IMR-90 (cell line): ENCODE measurements at regions not wholly inside any gene's neighbourhood (a gene's known extent, or its start where the extent isn't known, plus 50 kb on each side); places are given as distances from the start of the nearest gene placed in this dataset.
A peak's percentile ranks its signal among the peaks of the same experiment; 100 is the strongest.

ENCODE experiments used
- ATAC-seq: fragments of 200-7000 bp; cut with Tn5 transposase; 2 replicates; pipeline ENCODE4 v1.9.1; 2020; ENCODE audit warnings: low read depth, mild to moderate bottlenecking, moderate library complexity
- BruUV-seq: library from RNA; stranded (reverse); fragments of 400-500 nt; replicated peaks from 2 replicates; lab custom pipeline; 2021; lab: Mats Ljungman, UMichigan
- CTCF ChIA-PET: fragments of 300-600 bp; formaldehyde crosslinking; extraction: SDS; loops from one replicate; lab custom pipeline; 2021; ENCODE audit warnings: antibody characterized with exemption; lab: Yijun Ruan, JAX
- POLR2A ChIA-PET: fragments of 300-600 bp; sonication (Branson Sonifier 250); formaldehyde crosslinking; loops from one replicate; lab custom pipeline; 2022; ENCODE audit warnings: antibody characterized with exemption; ENCODE audit not compliant: unreplicated experiment; lab: Charles Lee
- DNase-seq: peaks from one replicate; pipeline ENCODE4 v3.0.0; 2013
- H2AFZ ChIP-seq: replicated peaks from 2 replicates; pipeline ENCODE3; 2013; ENCODE audit warnings: low read length, mild to moderate bottlenecking; ENCODE audit not compliant: poor library complexity
- H2AK5ac ChIP-seq: 2 replicates; pipeline ENCODE4 v1.6.1; 2013; ENCODE audit warnings: low read depth, low read length, inconsistent platforms
- H2AK9ac ChIP-seq: replicated peaks from 2 replicates; pipeline ENCODE3; 2013; ENCODE audit warnings: mild to moderate bottlenecking, low read depth, low read length, moderate library complexity; ENCODE audit not compliant: poor library complexity
- H2BK120ac ChIP-seq: 2 replicates; pipeline ENCODE4 v1.6.1; 2013; ENCODE audit warnings: low read depth, low read length, inconsistent platforms
- H2BK15ac ChIP-seq: 3 replicates; pipeline ENCODE4 v1.6.1; 2013; ENCODE audit warnings: low read depth, low read length, inconsistent platforms
- H2BK20ac ChIP-seq: 2 replicates; pipeline ENCODE4 v1.6.1; 2013; ENCODE audit warnings: low read depth, mild to moderate bottlenecking, inconsistent platforms, low read length, moderate library complexity
- H2BK5ac ChIP-seq: 2 replicates; pipeline ENCODE4 v1.6.1; 2013; ENCODE audit warnings: mild to moderate bottlenecking, low read depth, low read length, inconsistent platforms; ENCODE audit not compliant: poor library complexity, severe bottlenecking
- H3K14ac ChIP-seq: replicated peaks from 2 replicates; pipeline ENCODE4 v1.6.1; 2013; ENCODE audit warnings: low read depth, low read length, inconsistent platforms
- H3K18ac ChIP-seq: 2 replicates; pipeline ENCODE4 v1.6.1; 2013; ENCODE audit warnings: low read depth, low read length, control low read depth
- H3K23ac ChIP-seq: 2 replicates; pipeline ENCODE4 v1.6.1; 2013; ENCODE audit warnings: low read depth, low read length, inconsistent platforms
- H3K27ac ChIP-seq: 2 replicates; pipeline ENCODE4 v1.5.1; 2013; ENCODE audit warnings: mild to moderate bottlenecking, control low read depth, low read length; ENCODE audit not compliant: insufficient read depth
- H3K27me3 ChIP-seq: 2 replicates; pipeline ENCODE4 v1.6.1; 2013; ENCODE audit warnings: low read length; ENCODE audit not compliant: control insufficient read depth, insufficient read depth
- H3K36me3 ChIP-seq: 2 replicates; pipeline ENCODE4 v1.6.1; 2013; ENCODE audit warnings: low read length, mixed read lengths; ENCODE audit not compliant: control insufficient read depth, insufficient read depth
- H3K4ac ChIP-seq: 2 replicates; pipeline ENCODE4 v1.6.1; 2013; ENCODE audit warnings: low read depth, low read length, inconsistent platforms
- H3K4me1 ChIP-seq: 2 replicates; pipeline ENCODE4 v1.6.1; 2013; ENCODE audit warnings: low read length, mixed read lengths; ENCODE audit not compliant: control insufficient read depth, insufficient read depth
- H3K4me2 ChIP-seq: 2 replicates; pipeline ENCODE4 v1.6.1; 2013; ENCODE audit warnings: low read depth, mild to moderate bottlenecking, control low read depth, low read length, moderate library complexity
- H3K4me3 ChIP-seq: 2 replicates; pipeline ENCODE4 v1.5.1; 2013; ENCODE audit warnings: low read depth, mild to moderate bottlenecking, control low read depth, low read length, moderate library complexity; ENCODE audit not compliant: insufficient read depth
- H3K56ac ChIP-seq: 2 replicates; pipeline ENCODE4 v1.6.1; 2013; ENCODE audit warnings: low read length, inconsistent platforms; ENCODE audit not compliant: insufficient read depth; ENCODE audit errors: extremely low read depth
- H3K79me1 ChIP-seq, 2 experiments: 2 replicates each; pipeline ENCODE4 v1.6.1; 2013; ENCODE audit warnings: low read length in 2 of 2, inconsistent platforms in 1 of 2, low read depth in 1 of 2
- H3K9ac ChIP-seq: 2 replicates; pipeline ENCODE4 v1.6.1; 2013; ENCODE audit warnings: low read depth, low read length, control low read depth
- H3K9me1 ChIP-seq: 2 replicates; pipeline ENCODE4 v1.6.1; 2013; ENCODE audit warnings: low read length, inconsistent platforms; ENCODE audit not compliant: insufficient read depth
- H3K9me3 ChIP-seq: 2 replicates; pipeline ENCODE4 v1.6.1; 2013; ENCODE audit warnings: low read length; ENCODE audit not compliant: control insufficient read depth, insufficient read depth
- H4K20me1 ChIP-seq: 2 replicates; pipeline ENCODE4 v1.6.1; 2013; ENCODE audit warnings: low read length, inconsistent platforms; ENCODE audit not compliant: insufficient read depth
- H4K5ac ChIP-seq: 2 replicates; pipeline ENCODE4 v1.6.1; 2013; ENCODE audit warnings: mild to moderate bottlenecking, low read depth, low read length, control low read depth
- H4K8ac ChIP-seq, 2 experiments: 2 replicates each; pipeline ENCODE4 v1.6.1; 2013; ENCODE audit warnings: low read depth in 2 of 2, low read length in 2 of 2, control low read depth in 1 of 2, inconsistent platforms in 1 of 2
- H4K91ac ChIP-seq: 2 replicates; pipeline ENCODE4 v1.6.1; 2013; ENCODE audit warnings: low read depth, low read length, inconsistent platforms; ENCODE audit not compliant: insufficient read depth
- CEBPB ChIP-seq: IDR thresholded peaks from 2 replicates; pipeline ENCODE4 v1.6.1; 2012; ENCODE audit warnings: low read depth, low read length, improper control_type of control experiment
- ELK1 ChIP-seq: fragments of 150-350 bp; IDR thresholded peaks from 2 replicates; pipeline ENCODE4 v1.6.1; 2016; ENCODE audit warnings: low read depth, mild to moderate bottlenecking, low read length, moderate library complexity, borderline replicate concordance
- RAD21 ChIP-seq: IDR thresholded peaks from 2 replicates; pipeline ENCODE4 v1.6.1; 2012; ENCODE audit warnings: low read length, improper control_type of control experiment
- RCOR1 ChIP-seq: IDR thresholded peaks from 2 replicates; pipeline ENCODE4 v1.6.1; 2012; ENCODE audit warnings: mild to moderate bottlenecking, low read length, improper control_type of control experiment; ENCODE audit not compliant: insufficient replicate concordance
- RFX5 ChIP-seq: IDR thresholded peaks from 2 replicates; pipeline ENCODE4 v1.8.0; 2012; ENCODE audit warnings: low read depth, mild to moderate bottlenecking, low read length, moderate library complexity
- dilution Hi-C: fragments of 300-500 bp; cut with HindIII; formaldehyde crosslinking; loops from one replicate; pipeline ENCODE4 v1.14.3; 2018; ENCODE audit warnings: low sequenced_read_pairs; ENCODE audit not compliant: unreplicated experiment
- in situ Hi-C: fragments of 300-500 bp; cut with MboI; formaldehyde crosslinking; loops from 3 replicates; pipeline ENCODE4 v1.14.3; 2019; ENCODE audit warnings: low sequenced_read_pairs, inconsistent platforms, mixed read lengths
- intact Hi-C: fragments of 100-400 bp; cut with micrococcal nuclease; formaldehyde crosslinking; loops from 2 replicates; pipeline ENCODE4 v1.10.0; 2022

GRCh38 chr12:89882050-89882449 is 173.4 kb upstream of the ATP2B1 start:
- H3K9me3 ChIP-seq = no peaks in the 10 kb centered on the region
- no peak overlapping the region for H3K4ac ChIP-seq
- H3K79me1 ChIP-seq = no peaks in the 10 kb centered on the region
- no peak overlapping the region for H3K23ac ChIP-seq
- DNase-seq = peak; percentile 89
- H3K27ac ChIP-seq = 0 out of 2 replicates have a peak overlapping the region, but pooled peaks have one; percentile 40
- ChIA-PET CTCF (interaction anchor here (0.7 kb wide), 1 partner anchor 131 kb away, joined by 4 read pairs; no protein-coding TSS in a partner anchor), POLR2A (no interaction called here)
- H2BK15ac ChIP-seq = no peak overlapping the region
- peak; percentile 72 for ATAC-seq
- no peak overlapping the region for H2AK5ac ChIP-seq
- H2BK20ac ChIP-seq = peak overlapping the region; percentile 1; the same call in 1 of the 2 replicates
- H3K9ac ChIP-seq = no peak overlapping the region
- TF ChIP-seq RCOR1 (no peak), RAD21 (no peak), ELK1 (no peak), RFX5 (no peak), CEBPB (peak; percentile 11; the same call in 1 of the 2 replicates)
- no TSS peak for BruUV-seq
- peak overlapping the region; percentile 61 for H2BK5ac ChIP-seq
- H3K36me3 ChIP-seq = no peaks in the 10 kb centered on the region
- intact Hi-C loops (no loop called here), dilution Hi-C loops (no loop called here), in situ Hi-C loops (no loop called here)
- H4K20me1 ChIP-seq = no peaks in the 10 kb centered on the region
- H3K27me3 ChIP-seq = no peaks in the 10 kb centered on the region
- H2BK120ac ChIP-seq = peak overlapping the region; percentile 10; the same call in 1 of the 2 replicates
- no peak overlapping the region for H2AFZ ChIP-seq
- H3K4me1 ChIP-seq = peaks cover 4% of the 10 kb centered on the region
- no peak overlapping the region for H4K91ac ChIP-seq
- peak overlapping the region; percentile 70 for H3K14ac ChIP-seq
- H4K8ac ChIP-seq = peak overlapping the region; percentile 35 to 52; a peak in 2 of 4 replicates
- H4K5ac ChIP-seq = no peak overlapping the region
- peaks cover 5% of the 10 kb centered on the region; the same call in 1 of the 2 replicates for H3K9me1 ChIP-seq
- no peak overlapping the region for H3K4me3 ChIP-seq
- H3K56ac ChIP-seq = no peak overlapping the region
- H3K18ac ChIP-seq = no peak overlapping the region; the same call in 1 of the 2 replicates
- H3K4me2 ChIP-seq = no peak overlapping the region
- H2AK9ac ChIP-seq = no peak overlapping the region
